ENCODE measurements at regions not wholly inside any gene's neighbourhood (a gene's known extent, or its start where the extent isn't known, plus 50 kb on each side); places are given as distances from the start of the nearest gene placed in this dataset.

GRCh38 chr14:86625637-86626036 is 1095.7 kb downstream of the FLRT2 start:
- POLR2A ChIA-PET (ENCODE audit: unreplicated experiment) = no interaction called here
- intact Hi-C loops (cut with micrococcal nuclease) = no loop called here
- CTCF ChIA-PET = no interaction called here

More at GRCh38 chr14:86625637-86626036, 1095.7 kb downstream of the FLRT2 start:
- H2AFZ ChIP-seq (replicated peaks; ENCODE audit: low read length, poor library complexity) = no peak overlapping the region
- H3K4me3 ChIP-seq (ENCODE audit: insufficient read depth, low read depth, low read length) = no peak overlapping the region
- H3K9ac ChIP-seq (ENCODE audit: low read depth, low read length) = no peak overlapping the region
- H3K9me3 ChIP-seq (ENCODE audit: control insufficient read depth, insufficient read depth, low read length) = peaks cover 4% of the 10 kb centered on the region; the same call in 1 of the 2 replicates
- H3K14ac ChIP-seq (replicated peaks; ENCODE audit: low read depth, low read length) = no peak overlapping the region
- H2BK20ac ChIP-seq (ENCODE audit: low read depth, low read length) = no peak overlapping the region
- no peak overlapping the region for H3K4me2 ChIP-seq (ENCODE audit: low read depth, low read length)
- in situ Hi-C loops (cut with MboI; ENCODE audit: low sequenced_read_pairs) (no loop called here), dilution Hi-C loops (cut with HindIII; ENCODE audit: low sequenced_read_pairs, unreplicated experiment) (no loop called here)
- H2AK9ac ChIP-seq (replicated peaks; ENCODE audit: low read depth, low read length, poor library complexity) = no peak overlapping the region
- no peaks in the 10 kb centered on the region for H3K36me3 ChIP-seq (ENCODE audit: control insufficient read depth, insufficient read depth, low read length)
- no peaks in the 10 kb centered on the region for H4K20me1 ChIP-seq (ENCODE audit: insufficient read depth, low read length)
- no peak overlapping the region for H3K56ac ChIP-seq (ENCODE audit: extremely low read depth, insufficient read depth, low read length)
- H2BK5ac ChIP-seq (ENCODE audit: low read depth, low read length, poor library complexity, severe bottlenecking) = no peak overlapping the region
- H3K4me1 ChIP-seq (ENCODE audit: control insufficient read depth, insufficient read depth, low read length) = no peaks in the 10 kb centered on the region
- DNase-seq (peak; percentile 3), ATAC-seq (ENCODE audit: low read depth) (peak; percentile 48; the same call in 1 of the 2 replicates)
- H4K5ac ChIP-seq (ENCODE audit: low read depth, low read length) = no peak overlapping the region
- no peaks in the 10 kb centered on the region for H3K79me1 ChIP-seq (ENCODE audit: low read depth in 1 of 2, low read length in 2 of 2)
- H3K9me1 ChIP-seq (ENCODE audit: insufficient read depth, low read length) = no peaks in the 10 kb centered on the region
- H2BK120ac ChIP-seq (ENCODE audit: low read depth, low read length) = no peak overlapping the region
- H2BK15ac ChIP-seq (ENCODE audit: low read depth, low read length) = no peak overlapping the region
- no peak overlapping the region for H3K4ac ChIP-seq (ENCODE audit: low read depth, low read length)
- H3K27ac ChIP-seq (ENCODE audit: insufficient read depth, low read length) = no peak overlapping the region
- no peak for TF ChIP-seq BHLHE40 (IDR thresholded peaks at IDR 0.05; ENCODE audit: low read depth, low read length)
- no peak for TF ChIP-seq USF2 (IDR thresholded peaks at IDR 0.05; ENCODE audit: low read depth, low read length)
- no peak for TF ChIP-seq CEBPB (IDR thresholded peaks at IDR 0.05; ENCODE audit: low read depth, low read length)
- no peak for TF ChIP-seq MAZ (IDR thresholded peaks at IDR 0.05; ENCODE audit: borderline replicate concordance, low read depth, low read length)
- TF ChIP-seq RAD21 (IDR thresholded peaks at IDR 0.05; ENCODE audit: low read length) = no peak
- TF ChIP-seq RCOR1 (IDR thresholded peaks at IDR 0.05; ENCODE audit: insufficient replicate concordance, low read length) = no peak
- no peak for TF ChIP-seq SMC3 (IDR thresholded peaks at IDR 0.05; ENCODE audit: low read depth, low read length)
- TF ChIP-seq RFX5 (IDR thresholded peaks at IDR 0.05; ENCODE audit: low read depth, low read length) = no peak
- no peak overlapping the region for H3K18ac ChIP-seq (ENCODE audit: low read depth, low read length)
- no peak overlapping the region for H2AK5ac ChIP-seq (ENCODE audit: low read depth, low read length)
- no TSS peak for BruUV-seq (replicated peaks)
- H4K8ac ChIP-seq (ENCODE audit: low read depth in 2 of 2, low read length in 2 of 2) = no peak overlapping the region
- H3K23ac ChIP-seq (ENCODE audit: low read depth, low read length) = no peak overlapping the region
- no peak overlapping the region for H4K91ac ChIP-seq (ENCODE audit: insufficient read depth, low read depth, low read length)
- H3K27me3 ChIP-seq (ENCODE audit: control insufficient read depth, insufficient read depth, low read length) = no peaks in the 10 kb centered on the region

All from IMR-90 (cell line).